Fibroblast of lung (primary cell): ENCODE measurements at regions not wholly inside any gene's neighbourhood (a gene's known extent, or its start where the extent isn't known, plus 50 kb on each side); places are given as distances from the start of the nearest gene placed in this dataset.

Experiments used
- DNase-seq, 2 donors: peaks; one replicate each; pipeline versions ENCODE4 v3.0.0 to v3.0.0-alpha.2; 2010; ENCODE audit warnings: low read depth in 2 of 2
- H2AFZ ChIP-seq: 2 replicates; pipeline ENCODE4 v1.5.1; 2012; ENCODE audit warnings: low read length, control low read depth, inconsistent platforms
- H3K27ac ChIP-seq: 2 replicates; pipeline ENCODE4 v1.5.1; 2011; ENCODE audit warnings: low read length, control low read depth; ENCODE audit not compliant: insufficient read depth
- H3K27me3 ChIP-seq: 2 replicates; pipeline ENCODE4 v1.5.1; 2011; ENCODE audit warnings: mild to moderate bottlenecking, low read length; ENCODE audit not compliant: control insufficient read depth, insufficient read depth
- H3K36me3 ChIP-seq: 2 replicates; pipeline ENCODE4 v1.5.1; 2011; ENCODE audit warnings: low read length; ENCODE audit not compliant: control insufficient read depth, insufficient read depth
- H3K4me1 ChIP-seq: 2 replicates; pipeline ENCODE4 v1.5.1; 2011; ENCODE audit warnings: low read length; ENCODE audit not compliant: control insufficient read depth, insufficient read depth; ENCODE audit errors: extremely low read depth
- H3K4me2 ChIP-seq: 2 replicates; pipeline ENCODE4 v1.5.1; 2011; ENCODE audit warnings: low read length, control low read depth; ENCODE audit not compliant: insufficient read depth; ENCODE audit errors: extremely low read depth
- H3K4me3 ChIP-seq, 4 experiments: fragments of 200-600 bp in 1 of 4; sonication (generic) in 1 of 4; replicated peaks in 1 of 4; 2 replicates each; pipeline ENCODE4 v1.5.1; 2011 to 2016; ENCODE audit warnings: low read length in 4 of 4, low read depth in 3 of 4, mild to moderate bottlenecking in 3 of 4, control low read depth in 2 of 4, inconsistent platforms in 1 of 4, mixed read lengths in 1 of 4; ENCODE audit not compliant: insufficient read depth in 1 of 4; ENCODE audit errors: control extremely low read depth in 1 of 4
- H3K79me2 ChIP-seq: 2 replicates; pipeline ENCODE4 v1.5.1; 2012; ENCODE audit warnings: mild to moderate bottlenecking, low read length, inconsistent platforms; ENCODE audit not compliant: control insufficient read depth, insufficient read depth
- H3K9ac ChIP-seq: 2 replicates; pipeline ENCODE4 v1.5.1; 2011; ENCODE audit warnings: mild to moderate bottlenecking, low read length, control low read depth; ENCODE audit not compliant: insufficient read depth
- H3K9me3 ChIP-seq: 2 replicates; pipeline ENCODE4 v1.5.1; 2012; ENCODE audit warnings: low read depth, low read length; ENCODE audit not compliant: control insufficient read depth, insufficient read depth
- H4K20me1 ChIP-seq: 2 replicates; pipeline ENCODE4 v1.5.1; 2011; ENCODE audit warnings: low read length; ENCODE audit not compliant: control insufficient read depth, insufficient read depth; ENCODE audit errors: extremely low read depth
- EZH2 ChIP-seq: IDR thresholded peaks from 2 replicates; pipeline ENCODE4 v1.5.1; 2012; ENCODE audit warnings: low read length, control low read depth, mild to moderate bottlenecking; ENCODE audit errors: missing control alignments
- TF ChIP-seq, protein P1 (sequence below), 2 donors: IDR thresholded peaks in 1 of 2; conservative IDR thresholded peaks in 1 of 2; 1 replicate in 1 of 2; 2 replicates in 1 of 2; pipeline ENCODE4 v1.5.1; 2011 to 2012; ENCODE audit warnings: low read length in 2 of 2, control low read depth in 1 of 2, inconsistent platforms in 1 of 2, low read depth in 1 of 2, mild to moderate bottlenecking in 1 of 2

GRCh38 chr1:201683397-201683796 lies 144.5 kb downstream of the NAV1 start:
- no peak overlapping the region for H2AFZ ChIP-seq
- no peak overlapping the region for H3K4me3 ChIP-seq
- no peaks in the 10 kb centered on the region for H3K36me3 ChIP-seq
- H3K27me3 ChIP-seq, result no peaks in the 10 kb centered on the region
- no peak overlapping the region for H3K4me2 ChIP-seq
- H3K4me1 ChIP-seq, result peaks cover 2% of the 10 kb centered on the region
- H3K79me2 ChIP-seq, result peaks cover 89% of the 10 kb centered on the region
- DNase-seq, result no peak
- H3K9me3 ChIP-seq, result no peaks in the 10 kb centered on the region
- no peak overlapping the region for H3K27ac ChIP-seq
- H4K20me1 ChIP-seq, result peaks cover 4% of the 10 kb centered on the region
- TF ChIP-seq, protein P1, sequence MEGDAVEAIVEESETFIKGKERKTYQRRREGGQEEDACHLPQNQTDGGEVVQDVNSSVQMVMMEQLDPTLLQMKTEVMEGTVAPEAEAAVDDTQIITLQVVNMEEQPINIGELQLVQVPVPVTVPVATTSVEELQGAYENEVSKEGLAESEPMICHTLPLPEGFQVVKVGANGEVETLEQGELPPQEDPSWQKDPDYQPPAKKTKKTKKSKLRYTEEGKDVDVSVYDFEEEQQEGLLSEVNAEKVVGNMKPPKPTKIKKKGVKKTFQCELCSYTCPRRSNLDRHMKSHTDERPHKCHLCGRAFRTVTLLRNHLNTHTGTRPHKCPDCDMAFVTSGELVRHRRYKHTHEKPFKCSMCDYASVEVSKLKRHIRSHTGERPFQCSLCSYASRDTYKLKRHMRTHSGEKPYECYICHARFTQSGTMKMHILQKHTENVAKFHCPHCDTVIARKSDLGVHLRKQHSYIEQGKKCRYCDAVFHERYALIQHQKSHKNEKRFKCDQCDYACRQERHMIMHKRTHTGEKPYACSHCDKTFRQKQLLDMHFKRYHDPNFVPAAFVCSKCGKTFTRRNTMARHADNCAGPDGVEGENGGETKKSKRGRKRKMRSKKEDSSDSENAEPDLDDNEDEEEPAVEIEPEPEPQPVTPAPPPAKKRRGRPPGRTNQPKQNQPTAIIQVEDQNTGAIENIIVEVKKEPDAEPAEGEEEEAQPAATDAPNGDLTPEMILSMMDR (conservative IDR thresholded peaks at IDR 0.05 in 1 of 2, IDR thresholded peaks at IDR 0.05 in 1 of 2; ENCODE audit: low read depth in 1 of 2, low read length in 2 of 2), result no peak
- TF ChIP-seq EZH2, result no peak
- no peak overlapping the region for H3K9ac ChIP-seq

- Histone ChIP-seq H3K9ac (no peak overlapping the region), H3K36me3 (no peaks in the 10 kb centered on the region), H3K79me2 (peaks cover 87% of the 10 kb centered on the region), H3K4me2 (no peak overlapping the region), H2AFZ (no peak overlapping the region), H3K4me1 (peaks cover 2% of the 10 kb centered on the region), H3K27me3 (no peaks in the 10 kb centered on the region), H4K20me1 (peaks cover 4% of the 10 kb centered on the region), H3K9me3 (no peaks in the 10 kb centered on the region), H3K27ac (no peak overlapping the region), H3K4me3 (no peak overlapping the region)
- no peak for TF ChIP-seq EZH2
- no peak for DNase-seq
These were observed 143.5 kb upstream of the IPO9 start for GRCh38 chr1:201685485-201685884.

- Histone ChIP-seq H3K36me3 (peaks cover 2% of the 10 kb centered on the region), H2AFZ (no peak overlapping the region), H3K79me2 (peaks cover 91% of the 10 kb centered on the region), H3K4me3 (no peak overlapping the region), H4K20me1 (peaks cover 8% of the 10 kb centered on the region), H3K27ac (no peak overlapping the region), H3K27me3 (no peaks in the 10 kb centered on the region), H3K9me3 (no peaks in the 10 kb centered on the region), H3K4me2 (no peak overlapping the region), H3K4me1 (peaks cover 2% of the 10 kb centered on the region), H3K9ac (no peak overlapping the region)
- no peak for TF ChIP-seq EZH2
- TF ChIP-seq, protein P1 (conservative IDR thresholded peaks at IDR 0.05 in 1 of 2, IDR thresholded peaks at IDR 0.05 in 1 of 2; ENCODE audit: low read depth in 1 of 2, low read length in 2 of 2), result no peak
- no peak for DNase-seq
These were observed 142.1 kb upstream of the IPO9 start for GRCh38 chr1:201686714-201687455.
